Esophagus muscularis mucosa (tissue), 4 donors: ENCODE measurements at regions not wholly inside any gene's neighbourhood (a gene's known extent, or its start where the extent isn't known, plus 50 kb on each side); places are given as distances from the start of the nearest gene placed in this dataset.

Experiments used
- DNase-seq: peaks from one replicate; pipeline ENCODE4 v3.0.0-alpha.2; 2017; ENCODE audit errors: extremely low spot score
- H3K27ac ChIP-seq, 4 donors: fragments of 200-600 bp; sonication (generic); replicated peaks in 1 of 4; 1 replicate in 3 of 4; 2 replicates in 1 of 4; pipeline ENCODE4 v1.5.1; 2016 to 2019; ENCODE audit warnings: mild to moderate bottlenecking in 1 of 4
- H3K27me3 ChIP-seq, 4 donors: fragments of 200-600 bp; sonication (generic); one replicate each; pipeline versions ENCODE4 v1.5.1 to v1.6.0; 2016 to 2019
- H3K36me3 ChIP-seq, 4 donors: fragments of 200-600 bp; sonication (generic); one replicate each; pipeline ENCODE4 v1.5.1; 2016 to 2019
- H3K4me1 ChIP-seq, 4 donors: fragments of 200-600 bp; sonication (generic); one replicate each; pipeline ENCODE4 v1.5.1; 2016 to 2019
- H3K4me3 ChIP-seq, 4 donors: fragments of 200-600 bp; sonication (generic); 1 replicate in 2 of 4; 2 replicates in 2 of 4; pipeline ENCODE4 v1.5.1; 2016 to 2019; ENCODE audit warnings: mild to moderate bottlenecking in 4 of 4, moderate library complexity in 1 of 4
- H3K9me3 ChIP-seq, 4 donors: fragments of 200-600 bp; sonication (generic); 1 replicate in 3 of 4; 2 replicates in 1 of 4; pipeline ENCODE4 v1.5.1; 2016 to 2019
- CTCF ChIP-seq, 3 experiments: fragments of 200-600 bp in 2 of 3; fragments of 450-650 bp in 1 of 3; sonication (generic) in 2 of 3; IDR thresholded peaks; one replicate each; pipeline ENCODE4 v1.5.1; 2017 to 2019; ENCODE audit warnings: antibody characterized with exemption in 3 of 3, mild to moderate bottlenecking in 2 of 3, moderate library complexity in 1 of 3
- EP300 ChIP-seq: sonication (generic); formaldehyde crosslinking; IDR thresholded peaks from one replicate; pipeline ENCODE4 v1.6.1; 2017; ENCODE audit warnings: antibody characterized with exemption
- POLR2A ChIP-seq: fragments of 450-650 bp; IDR thresholded peaks from one replicate; pipeline ENCODE4 v1.6.1; 2017; ENCODE audit warnings: antibody characterized with exemption, moderate library complexity, mild to moderate bottlenecking, low read depth
- POLR2AphosphoS5 ChIP-seq, 2 donors: sonication (generic); formaldehyde crosslinking; IDR thresholded peaks; one replicate each; pipeline ENCODE4 v1.6.1; 2017; ENCODE audit warnings: antibody characterized with exemption in 2 of 2
- WGBS: methylation state at CpG from one replicate; pipeline ENCODE4 v1.1.5; 2018; 5-methylcytosine and 5-hydroxymethylcytosine counted together
- intact Hi-C: fragments of 100-400 bp; cut with DNase I; formaldehyde crosslinking; loops from one replicate; pipeline ENCODE4 v1.15.1; 2023

DNA sequence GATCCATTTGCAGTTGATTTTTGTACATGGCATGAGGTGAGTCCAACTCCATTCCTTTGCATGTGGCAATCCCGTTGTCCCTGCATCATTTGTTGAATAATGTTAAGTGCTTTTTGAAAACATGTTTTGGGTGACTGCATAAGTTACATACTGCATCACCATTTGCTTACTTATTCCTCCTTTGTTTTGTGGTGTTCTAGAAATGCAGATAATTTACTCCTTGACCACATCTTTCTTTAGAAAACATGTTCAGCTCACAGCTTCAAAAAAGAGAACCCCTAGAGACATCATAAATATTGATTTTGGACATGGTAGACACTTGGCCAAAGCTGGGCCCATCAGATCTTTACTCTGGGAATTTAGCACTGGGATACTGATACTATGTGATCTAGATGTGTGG lies 135.3 kb upstream of the DAZL start:
- Histone ChIP-seq H3K9me3 (peaks cover 0 to 2% (median 0%) of the 10 kb centered on the region in 4 donors), H3K27me3 (no peaks in the 10 kb centered on the region), H3K27ac (no peak overlapping the region), H3K36me3 (no peaks in the 10 kb centered on the region), H3K4me3 (no peak overlapping the region), H3K4me1 (no peaks in the 10 kb centered on the region)
- no peak for DNase-seq
- WGBS, result 91% methylated on average over 1 of the region's 1 CpG
- intact Hi-C loops, result no loop called here
- TF ChIP-seq POLR2AphosphoS5 (IDR thresholded peaks at IDR 0.05) (no peak), CTCF (IDR thresholded peaks at IDR 0.05) (no peak), POLR2A (no peak), EP300 (no peak)

GRCh38 chr3:16741103-16741758 lies 136.0 kb upstream of the DAZL start:
- 74% methylated on average over 4 of the region's 4 CpGs for WGBS
- no peak for DNase-seq

DNA sequence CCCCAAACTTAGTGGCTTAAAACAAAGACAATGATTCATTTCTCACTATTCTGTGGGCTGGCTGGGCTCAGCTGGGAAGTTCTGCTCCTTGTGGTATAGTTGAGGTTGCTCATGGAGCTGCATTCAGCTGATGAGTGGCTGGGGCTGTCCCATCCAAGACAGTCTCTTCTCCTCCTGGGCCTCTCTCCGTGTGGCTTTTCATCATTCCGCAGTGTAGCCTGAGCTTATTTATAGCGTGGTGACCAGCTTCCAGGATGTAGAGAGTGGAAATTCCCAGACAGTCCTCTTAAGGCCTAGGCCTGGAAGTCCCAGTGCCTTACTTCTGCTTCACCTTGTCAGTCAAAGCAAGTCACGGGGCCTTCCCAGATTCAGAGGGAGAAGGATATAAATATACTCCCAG lies 136.7 kb upstream of the DAZL start:
- no peak for DNase-seq
- Histone ChIP-seq H3K9me3 (no peaks in the 10 kb centered on the region), H3K27ac (no peak overlapping the region), H3K4me3 (no peak overlapping the region), H3K27me3 (no peaks in the 10 kb centered on the region), H3K36me3 (no peaks in the 10 kb centered on the region), H3K4me1 (no peaks in the 10 kb centered on the region)
- intact Hi-C loops, result no loop called here
- no peak for TF ChIP-seq POLR2AphosphoS5 (IDR thresholded peaks at IDR 0.05)
- WGBS, result 51% methylated on average over 4 of the region's 4 CpGs

More at GRCh38 chr3:16741103-16741758, 136.0 kb upstream of the DAZL start:
- Histone ChIP-seq H3K4me1 (no peaks in the 10 kb centered on the region), H3K27me3 (no peaks in the 10 kb centered on the region), H3K4me3 (no peak overlapping the region), H3K36me3 (no peaks in the 10 kb centered on the region), H3K9me3 (no peaks in the 10 kb centered on the region), H3K27ac (no peak overlapping the region)
- intact Hi-C loops, result no loop called here
- TF ChIP-seq EP300 (no peak), POLR2A (no peak), CTCF (IDR thresholded peaks at IDR 0.05) (no peak), POLR2AphosphoS5 (IDR thresholded peaks at IDR 0.05) (no peak)

DNA sequence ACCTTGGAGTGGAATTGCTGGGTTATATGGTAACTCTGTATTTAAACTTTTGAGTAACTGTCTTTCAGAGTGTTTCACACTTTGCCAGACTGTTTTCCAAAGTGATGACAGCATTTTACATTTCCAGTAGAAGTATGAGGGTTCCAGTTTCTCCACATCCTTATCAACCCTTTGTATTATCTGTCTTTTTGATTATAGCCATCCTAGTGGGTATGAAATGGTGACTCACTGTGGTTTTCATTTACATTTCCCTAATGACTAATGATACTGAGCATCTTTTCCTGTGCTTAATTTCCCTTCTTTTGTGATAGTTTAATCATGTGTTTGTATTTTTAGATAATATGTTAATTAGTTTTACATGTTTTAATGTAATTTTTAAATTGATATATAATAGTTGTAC lies 138.1 kb upstream of the DAZL start:
- TF ChIP-seq EP300 (no peak), POLR2AphosphoS5 (IDR thresholded peaks at IDR 0.05) (no peak)
- Histone ChIP-seq H3K27me3 (no peaks in the 10 kb centered on the region), H3K4me1 (no peaks in the 10 kb centered on the region), H3K9me3 (no peaks in the 10 kb centered on the region), H3K36me3 (no peaks in the 10 kb centered on the region), H3K4me3 (no peak overlapping the region), H3K27ac (no peak overlapping the region)
- intact Hi-C loops, result no loop called here
- DNase-seq, result no peak

- Histone ChIP-seq H3K4me3 (no peak overlapping the region), H3K27me3 (no peaks in the 10 kb centered on the region), H3K9me3 (no peaks in the 10 kb centered on the region), H3K36me3 (no peaks in the 10 kb centered on the region), H3K4me1 (no peaks in the 10 kb centered on the region), H3K27ac (no peak overlapping the region)
- intact Hi-C loops, result no loop called here
- no peak for TF ChIP-seq POLR2AphosphoS5 (IDR thresholded peaks at IDR 0.05)
- TF ChIP-seq CTCF (IDR thresholded peaks at IDR 0.05), result no peak
- TF ChIP-seq POLR2A, result no peak
- no peak for TF ChIP-seq EP300
- WGBS, result 94% methylated on average over 2 of the region's 2 CpGs
- DNase-seq, result no peak
These were observed 125.4 kb upstream of the PLCL2 start for GRCh38 chr3:16759227-16759903.
